ENCODE measurements at regions not wholly inside any gene's neighbourhood (a gene's known extent, or its start where the extent isn't known, plus 50 kb on each side); places are given as distances from the start of the nearest gene placed in this dataset.

GRCh38 chr13:59468396-59468795 is 695.3 kb downstream of the DIAPH3 start:
- TF ChIP-seq CTCF (IDR thresholded peaks at IDR 0.05): no peak
- TF ChIP-seq POLR2A (IDR thresholded peaks at IDR 0.05): no peak
- TF ChIP-seq POLR2AphosphoS5 (IDR thresholded peaks at IDR 0.05): no peak
- TF ChIP-seq EP300 (IDR thresholded peaks at IDR 0.05): no peak

All from upper lobe of left lung (tissue), 4 donors.